GM23338 (cell line): ENCODE measurements at regions not wholly inside any gene's neighbourhood (a gene's known extent, or its start where the extent isn't known, plus 50 kb on each side); places are given as distances from the start of the nearest gene placed in this dataset.

Experiments
- ATAC-seq: fragments of 200-7000 bp; cut with Tn5 transposase; 3 replicates; pipeline ENCODE4 v1.9.1; 2020
- DNase-seq: peaks from one replicate; pipeline ENCODE4 v3.0.0-alpha.2; 2015; ENCODE audit warnings: low spot score
- H2AFZ ChIP-seq: fragments of 200-600 bp; sonication (generic); 2 replicates; pipeline ENCODE4 v1.8.0; 2016; ENCODE audit warnings: antibody characterized with exemption, mild to moderate bottlenecking, moderate library complexity
- H3F3A ChIP-seq: fragments of 200-600 bp; sonication (generic); replicated peaks from 2 replicates; pipeline ENCODE4 v1.8.0; 2017; ENCODE audit warnings: antibody characterized with exemption, mixed run types, low read depth
- H3K27ac ChIP-seq: fragments of 200-600 bp; sonication (generic); 2 replicates; pipeline ENCODE4 v1.6.1; 2016; ENCODE audit warnings: low read depth
- H3K27me3 ChIP-seq: fragments of 200-600 bp; sonication (generic); 2 replicates; pipeline ENCODE4 v1.8.0; 2016; ENCODE audit warnings: mild to moderate bottlenecking, mixed run types, moderate library complexity; ENCODE audit not compliant: insufficient read depth
- H3K36me3 ChIP-seq: fragments of 200-600 bp; sonication (generic); 2 replicates; pipeline ENCODE4 v1.8.0; 2016; ENCODE audit warnings: mild to moderate bottlenecking; ENCODE audit not compliant: insufficient read depth
- H3K4me1 ChIP-seq: fragments of 200-600 bp; sonication (generic); 2 replicates; pipeline ENCODE4 v1.8.0; 2016; ENCODE audit warnings: mild to moderate bottlenecking, moderate library complexity; ENCODE audit not compliant: insufficient read depth
- H3K4me2 ChIP-seq: fragments of 200-600 bp; sonication (generic); 2 replicates; pipeline ENCODE4 v1.7.1; 2017; ENCODE audit warnings: mixed run types
- H3K4me3 ChIP-seq: fragments of 200-600 bp; sonication (generic); 2 replicates; pipeline ENCODE4 v1.6.1; 2016; ENCODE audit warnings: mixed run types
- H3K79me2 ChIP-seq: fragments of 200-600 bp; sonication (generic); replicated peaks from 2 replicates; pipeline ENCODE4 v1.8.0; 2017; ENCODE audit warnings: mild to moderate bottlenecking; ENCODE audit not compliant: insufficient read depth
- H3K9me2 ChIP-seq: fragments of 200-600 bp; sonication (generic); 2 replicates; pipeline ENCODE4 v1.8.0; 2017; ENCODE audit not compliant: insufficient read depth
- H4K20me1 ChIP-seq: fragments of 200-600 bp; sonication (generic); replicated peaks from 2 replicates; pipeline ENCODE4 v1.8.0; 2017; ENCODE audit warnings: mild to moderate bottlenecking; ENCODE audit not compliant: insufficient read depth
- H3K27ac Mint-ChIP-seq: 2 replicates; pipeline ENCODE4 v1.8.0; 2020; ENCODE audit warnings: inconsistent platforms, mild to moderate bottlenecking, moderate library complexity, mixed read lengths
- H3K27me3 Mint-ChIP-seq: 3 replicates; pipeline ENCODE4 v1.8.0; 2022; ENCODE audit warnings: low read depth, mild to moderate bottlenecking, moderate library complexity, mixed read lengths, inconsistent platforms; ENCODE audit not compliant: insufficient read depth, poor library complexity
- H3K36me3 Mint-ChIP-seq: 3 replicates; pipeline ENCODE4 v1.8.0; 2021; ENCODE audit warnings: low read depth, mild to moderate bottlenecking, inconsistent platforms, moderate library complexity, mixed read lengths
- H3K4me1 Mint-ChIP-seq: 3 replicates; pipeline ENCODE4 v1.8.0; 2020; ENCODE audit warnings: mild to moderate bottlenecking, inconsistent platforms, mixed read lengths
- H3K4me3 Mint-ChIP-seq: 3 replicates; pipeline ENCODE4 v1.8.0; 2021; ENCODE audit warnings: moderate library complexity, mild to moderate bottlenecking, inconsistent platforms, mixed read lengths
- H3K9me3 Mint-ChIP-seq: 3 replicates; pipeline ENCODE4 v1.8.0; 2020; ENCODE audit warnings: moderate library complexity, mild to moderate bottlenecking, inconsistent platforms, mixed read lengths
- CREB1 ChIP-seq: fragments of 250-450 bp; sonication (Bioruptor Pico); IDR thresholded peaks from 2 replicates; pipeline ENCODE4 v1.5.0; 2020; ENCODE audit warnings: low read depth, mild to moderate bottlenecking, moderate library complexity
- EZH2phosphoT487 ChIP-seq: fragments of 200-600 bp; sonication (generic); IDR thresholded peaks from one replicate; pipeline ENCODE4 v1.8.1; 2018; ENCODE audit warnings: antibody characterized with exemption; ENCODE audit not compliant: unreplicated experiment
- NANOG ChIP-seq: IDR thresholded peaks from 2 replicates; pipeline ENCODE4 v1.6.1; 2016; ENCODE audit warnings: antibody characterized with exemption, borderline replicate concordance
- POLR2AphosphoS5 ChIP-seq: IDR thresholded peaks from 2 replicates; pipeline ENCODE4 v1.6.1; 2016; ENCODE audit warnings: antibody characterized with exemption, low read depth
- STAT1 ChIP-seq: IDR thresholded peaks from one replicate; pipeline ENCODE4 v1.6.1; 2016; ENCODE audit warnings: antibody characterized with exemption; ENCODE audit not compliant: unreplicated experiment
- ZNF114 ChIP-seq: fragments of 250-450 bp; sonication (Bioruptor Pico); IDR thresholded peaks from 2 replicates; pipeline ENCODE4 v1.5.0; 2020; ENCODE audit warnings: mild to moderate bottlenecking, moderate library complexity
- ZNF331 ChIP-seq: fragments of 250-450 bp; sonication (Bioruptor Pico); IDR thresholded peaks from 2 replicates; pipeline ENCODE4 v1.5.0; 2020; ENCODE audit warnings: low read depth, mild to moderate bottlenecking, moderate library complexity
- TF ChIP-seq, protein P1 (sequence below): fragments of 250-450 bp; sonication (Bioruptor Pico); IDR thresholded peaks from 2 replicates; pipeline ENCODE4 v1.5.0; 2020; ENCODE audit warnings: mild to moderate bottlenecking, moderate library complexity
- TF ChIP-seq, protein P2 (sequence below), 2 experiments: fragments of 200-600 bp in 1 of 2; sonication (generic) in 1 of 2; conservative IDR thresholded peaks; 2 replicates each; pipeline versions ENCODE4 v1.5.1 to v1.6.1; 2016 to 2017; ENCODE audit warnings: antibody characterized with exemption in 2 of 2, low read depth in 2 of 2, mild to moderate bottlenecking in 2 of 2, moderate library complexity in 1 of 2
- TF ChIP-seq, protein P3 (sequence below): IDR thresholded peaks from 2 replicates; pipeline ENCODE4 v1.6.1; 2016; ENCODE audit warnings: antibody characterized with exemption

DNA sequence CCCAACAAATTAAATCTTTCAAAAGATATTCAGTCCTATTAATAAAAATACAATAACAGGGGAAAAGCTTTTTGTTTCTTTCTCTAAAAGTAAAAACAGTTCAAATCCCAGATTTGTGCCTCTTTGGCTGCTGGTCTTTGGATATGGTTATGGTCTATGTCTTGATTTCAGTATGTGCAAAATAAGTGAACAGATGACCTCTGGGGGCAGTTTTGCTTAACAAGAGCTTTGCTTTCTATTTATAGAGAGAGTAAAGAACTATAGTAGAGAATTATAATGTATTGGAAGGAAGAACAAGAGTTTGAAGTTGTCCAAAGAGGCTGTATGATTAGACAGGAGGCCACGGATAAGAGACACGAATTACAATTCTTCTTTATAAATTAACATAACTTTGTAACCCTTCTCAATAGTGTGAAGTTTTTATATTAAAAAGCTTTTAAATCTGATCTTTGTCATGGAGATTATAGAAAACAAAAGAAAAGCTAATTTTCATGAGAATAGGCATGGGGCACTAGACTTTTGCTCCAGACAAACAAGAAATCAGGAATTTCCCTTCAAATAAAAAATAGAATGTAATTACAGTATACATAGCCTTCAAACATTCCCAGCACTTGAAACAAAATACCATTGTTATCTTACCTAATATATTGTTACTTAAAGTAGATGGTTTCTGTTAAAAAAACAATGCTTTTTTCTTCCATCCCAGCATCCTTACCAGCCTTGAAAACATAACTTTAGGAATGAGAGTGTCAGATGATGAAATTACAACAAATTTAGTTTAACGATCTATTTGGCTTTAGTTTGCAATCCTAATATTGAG lies 432.7 kb upstream of the ARHGEF26 start (continued):
- TF ChIP-seq, protein P1, sequence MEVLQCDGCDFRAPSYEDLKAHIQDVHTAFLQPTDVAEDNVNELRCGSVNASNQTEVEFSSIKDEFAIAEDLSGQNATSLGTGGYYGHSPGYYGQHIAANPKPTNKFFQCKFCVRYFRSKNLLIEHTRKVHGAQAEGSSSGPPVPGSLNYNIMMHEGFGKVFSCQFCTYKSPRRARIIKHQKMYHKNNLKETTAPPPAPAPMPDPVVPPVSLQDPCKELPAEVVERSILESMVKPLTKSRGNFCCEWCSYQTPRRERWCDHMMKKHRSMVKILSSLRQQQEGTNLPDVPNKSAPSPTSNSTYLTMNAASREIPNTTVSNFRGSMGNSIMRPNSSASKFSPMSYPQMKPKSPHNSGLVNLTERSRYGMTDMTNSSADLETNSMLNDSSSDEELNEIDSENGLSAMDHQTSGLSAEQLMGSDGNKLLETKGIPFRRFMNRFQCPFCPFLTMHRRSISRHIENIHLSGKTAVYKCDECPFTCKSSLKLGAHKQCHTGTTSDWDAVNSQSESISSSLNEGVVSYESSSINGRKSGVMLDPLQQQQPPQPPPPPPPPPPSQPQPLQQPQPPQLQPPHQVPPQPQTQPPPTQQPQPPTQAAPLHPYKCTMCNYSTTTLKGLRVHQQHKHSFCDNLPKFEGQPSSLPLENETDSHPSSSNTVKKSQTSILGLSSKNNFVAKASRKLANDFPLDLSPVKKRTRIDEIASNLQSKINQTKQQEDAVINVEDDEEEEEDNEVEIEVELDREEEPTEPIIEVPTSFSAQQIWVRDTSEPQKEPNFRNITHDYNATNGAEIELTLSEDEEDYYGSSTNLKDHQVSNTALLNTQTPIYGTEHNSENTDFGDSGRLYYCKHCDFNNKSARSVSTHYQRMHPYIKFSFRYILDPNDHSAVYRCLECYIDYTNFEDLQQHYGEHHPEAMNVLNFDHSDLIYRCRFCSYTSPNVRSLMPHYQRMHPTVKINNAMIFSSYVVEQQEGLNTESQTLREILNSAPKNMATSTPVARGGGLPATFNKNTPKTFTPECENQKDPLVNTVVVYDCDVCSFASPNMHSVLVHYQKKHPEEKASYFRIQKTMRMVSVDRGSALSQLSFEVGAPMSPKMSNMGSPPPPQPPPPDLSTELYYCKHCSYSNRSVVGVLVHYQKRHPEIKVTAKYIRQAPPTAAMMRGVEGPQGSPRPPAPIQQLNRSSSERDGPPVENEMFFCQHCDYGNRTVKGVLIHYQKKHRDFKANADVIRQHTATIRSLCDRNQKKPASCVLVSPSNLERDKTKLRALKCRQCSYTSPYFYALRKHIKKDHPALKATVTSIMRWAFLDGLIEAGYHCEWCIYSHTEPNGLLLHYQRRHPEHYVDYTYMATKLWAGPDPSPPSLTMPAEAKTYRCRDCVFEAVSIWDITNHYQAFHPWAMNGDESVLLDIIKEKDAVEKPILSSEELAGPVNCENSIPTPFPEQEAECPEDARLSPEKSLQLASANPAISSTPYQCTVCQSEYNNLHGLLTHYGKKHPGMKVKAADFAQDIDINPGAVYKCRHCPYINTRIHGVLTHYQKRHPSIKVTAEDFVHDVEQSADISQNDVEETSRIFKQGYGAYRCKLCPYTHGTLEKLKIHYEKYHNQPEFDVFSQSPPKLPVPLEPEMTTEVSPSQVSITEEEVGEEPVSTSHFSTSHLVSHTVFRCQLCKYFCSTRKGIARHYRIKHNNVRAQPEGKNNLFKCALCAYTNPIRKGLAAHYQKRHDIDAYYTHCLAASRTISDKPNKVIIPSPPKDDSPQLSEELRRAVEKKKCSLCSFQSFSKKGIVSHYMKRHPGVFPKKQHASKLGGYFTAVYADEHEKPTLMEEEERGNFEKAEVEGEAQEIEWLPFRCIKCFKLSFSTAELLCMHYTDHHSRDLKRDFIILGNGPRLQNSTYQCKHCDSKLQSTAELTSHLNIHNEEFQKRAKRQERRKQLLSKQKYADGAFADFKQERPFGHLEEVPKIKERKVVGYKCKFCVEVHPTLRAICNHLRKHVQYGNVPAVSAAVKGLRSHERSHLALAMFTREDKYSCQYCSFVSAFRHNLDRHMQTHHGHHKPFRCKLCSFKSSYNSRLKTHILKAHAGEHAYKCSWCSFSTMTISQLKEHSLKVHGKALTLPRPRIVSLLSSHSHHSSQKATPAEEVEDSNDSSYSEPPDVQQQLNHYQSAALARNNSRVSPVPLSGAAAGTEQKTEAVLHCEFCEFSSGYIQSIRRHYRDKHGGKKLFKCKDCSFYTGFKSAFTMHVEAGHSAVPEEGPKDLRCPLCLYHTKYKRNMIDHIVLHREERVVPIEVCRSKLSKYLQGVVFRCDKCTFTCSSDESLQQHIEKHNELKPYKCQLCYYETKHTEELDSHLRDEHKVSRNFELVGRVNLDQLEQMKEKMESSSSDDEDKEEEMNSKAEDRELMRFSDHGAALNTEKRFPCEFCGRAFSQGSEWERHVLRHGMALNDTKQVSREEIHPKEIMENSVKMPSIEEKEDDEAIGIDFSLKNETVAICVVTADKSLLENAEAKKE (CRISPR knock-in tag): no peak
- TF ChIP-seq, protein P2, sequence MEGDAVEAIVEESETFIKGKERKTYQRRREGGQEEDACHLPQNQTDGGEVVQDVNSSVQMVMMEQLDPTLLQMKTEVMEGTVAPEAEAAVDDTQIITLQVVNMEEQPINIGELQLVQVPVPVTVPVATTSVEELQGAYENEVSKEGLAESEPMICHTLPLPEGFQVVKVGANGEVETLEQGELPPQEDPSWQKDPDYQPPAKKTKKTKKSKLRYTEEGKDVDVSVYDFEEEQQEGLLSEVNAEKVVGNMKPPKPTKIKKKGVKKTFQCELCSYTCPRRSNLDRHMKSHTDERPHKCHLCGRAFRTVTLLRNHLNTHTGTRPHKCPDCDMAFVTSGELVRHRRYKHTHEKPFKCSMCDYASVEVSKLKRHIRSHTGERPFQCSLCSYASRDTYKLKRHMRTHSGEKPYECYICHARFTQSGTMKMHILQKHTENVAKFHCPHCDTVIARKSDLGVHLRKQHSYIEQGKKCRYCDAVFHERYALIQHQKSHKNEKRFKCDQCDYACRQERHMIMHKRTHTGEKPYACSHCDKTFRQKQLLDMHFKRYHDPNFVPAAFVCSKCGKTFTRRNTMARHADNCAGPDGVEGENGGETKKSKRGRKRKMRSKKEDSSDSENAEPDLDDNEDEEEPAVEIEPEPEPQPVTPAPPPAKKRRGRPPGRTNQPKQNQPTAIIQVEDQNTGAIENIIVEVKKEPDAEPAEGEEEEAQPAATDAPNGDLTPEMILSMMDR (conservative IDR thresholded peaks at IDR 0.05; ENCODE audit: low read depth in 2 of 2): no peak
- TF ChIP-seq NANOG: no peak

DNA sequence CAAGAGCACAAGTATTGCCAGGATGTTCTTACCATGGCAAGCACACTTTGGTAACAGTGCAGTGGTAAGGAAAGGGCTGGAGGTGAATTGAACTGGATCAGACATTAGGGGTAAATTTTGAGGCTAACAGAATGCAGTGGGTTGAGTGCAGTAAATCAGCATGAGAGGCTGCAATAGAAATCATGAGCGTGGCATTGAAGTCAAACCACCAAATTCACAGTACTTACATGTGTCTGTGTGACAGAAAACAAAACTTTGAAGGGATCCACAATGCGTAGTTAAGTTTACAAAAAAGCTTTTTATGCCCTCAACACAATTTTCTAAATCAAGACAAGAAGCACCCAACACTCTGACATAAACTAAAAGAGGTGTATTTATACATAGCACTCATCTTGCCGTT lies 428.0 kb upstream of the ARHGEF26 start:
- no peak overlapping the region; the same call in 1 of the 2 replicates for H2AFZ ChIP-seq
- DNase-seq: no peak
- no peaks in the 10 kb centered on the region for H3K36me3 Mint-ChIP-seq
- no peak for ATAC-seq
- peaks cover 2% of the 10 kb centered on the region for H3K27me3 Mint-ChIP-seq
- no peaks in the 10 kb centered on the region for H3K9me3 Mint-ChIP-seq
- H3K4me1 Mint-ChIP-seq: peaks cover 16% of the 10 kb centered on the region
- H3F3A ChIP-seq: no peaks in the 10 kb centered on the region
- no peaks in the 10 kb centered on the region for H3K79me2 ChIP-seq
- no peaks in the 10 kb centered on the region for H4K20me1 ChIP-seq
- H3K4me3 ChIP-seq: no peak overlapping the region
- no peaks in the 10 kb centered on the region for H3K27me3 ChIP-seq
- no peaks in the 10 kb centered on the region for H3K9me2 ChIP-seq
- peaks cover 8% of the 10 kb centered on the region for H3K4me1 ChIP-seq
- no peak overlapping the region for H3K27ac Mint-ChIP-seq
- H3K36me3 ChIP-seq: no peaks in the 10 kb centered on the region
- H3K4me2 ChIP-seq: no peak overlapping the region
- no peak overlapping the region for H3K27ac ChIP-seq
- TF ChIP-seq EZH2phosphoT487: no peak
- TF ChIP-seq STAT1: no peak
- TF ChIP-seq POLR2AphosphoS5: no peak
- TF ChIP-seq, protein P3, sequence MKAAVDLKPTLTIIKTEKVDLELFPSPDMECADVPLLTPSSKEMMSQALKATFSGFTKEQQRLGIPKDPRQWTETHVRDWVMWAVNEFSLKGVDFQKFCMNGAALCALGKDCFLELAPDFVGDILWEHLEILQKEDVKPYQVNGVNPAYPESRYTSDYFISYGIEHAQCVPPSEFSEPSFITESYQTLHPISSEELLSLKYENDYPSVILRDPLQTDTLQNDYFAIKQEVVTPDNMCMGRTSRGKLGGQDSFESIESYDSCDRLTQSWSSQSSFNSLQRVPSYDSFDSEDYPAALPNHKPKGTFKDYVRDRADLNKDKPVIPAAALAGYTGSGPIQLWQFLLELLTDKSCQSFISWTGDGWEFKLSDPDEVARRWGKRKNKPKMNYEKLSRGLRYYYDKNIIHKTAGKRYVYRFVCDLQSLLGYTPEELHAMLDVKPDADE: no peak
- TF ChIP-seq, protein P2 (conservative IDR thresholded peaks at IDR 0.05; ENCODE audit: low read depth in 2 of 2): no peak
- TF ChIP-seq NANOG: no peak
- no peak for TF ChIP-seq ZNF114
- TF ChIP-seq CREB1 (CRISPR knock-in tag): no peak
- TF ChIP-seq ZNF331 (CRISPR knock-in tag): no peak
- no peak overlapping the region for H3K4me3 Mint-ChIP-seq
